ENCODE measurements at regions not wholly inside any gene's neighbourhood (a gene's known extent, or its start where the extent isn't known, plus 50 kb on each side); places are given as distances from the start of the nearest gene placed in this dataset.

DNA sequence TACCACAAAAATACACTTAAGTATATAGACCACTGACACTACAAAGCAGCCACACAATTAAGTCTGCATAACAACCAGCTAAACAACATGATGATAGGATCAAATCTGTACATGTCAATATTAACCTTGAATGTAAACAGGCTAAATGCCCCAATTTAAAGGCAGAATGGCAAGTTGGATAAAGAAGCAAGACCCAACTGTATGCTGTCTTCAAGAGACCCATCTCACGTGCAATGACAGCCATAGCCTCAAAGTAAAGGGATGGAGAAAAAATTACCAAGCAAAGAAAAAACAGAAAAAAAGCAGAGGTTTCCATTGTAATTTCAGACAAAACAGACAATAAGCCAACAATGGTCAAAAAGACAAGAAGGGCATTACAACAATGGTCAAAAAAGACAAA lies 77.3 kb upstream of the APC start:
- Mint-ChIP-seq H3K27me3 (ENCODE audit: low read depth) (no peaks in the 10 kb centered on the region), H3K4me1 (no peaks in the 10 kb centered on the region), H3K9me3 (peaks cover 30% of the 10 kb centered on the region), H3K27ac (no peak overlapping the region), H3K36me3 (peaks cover 11% of the 10 kb centered on the region), H3K4me3 (no peak overlapping the region)
- TF ChIP-seq, protein P1, sequence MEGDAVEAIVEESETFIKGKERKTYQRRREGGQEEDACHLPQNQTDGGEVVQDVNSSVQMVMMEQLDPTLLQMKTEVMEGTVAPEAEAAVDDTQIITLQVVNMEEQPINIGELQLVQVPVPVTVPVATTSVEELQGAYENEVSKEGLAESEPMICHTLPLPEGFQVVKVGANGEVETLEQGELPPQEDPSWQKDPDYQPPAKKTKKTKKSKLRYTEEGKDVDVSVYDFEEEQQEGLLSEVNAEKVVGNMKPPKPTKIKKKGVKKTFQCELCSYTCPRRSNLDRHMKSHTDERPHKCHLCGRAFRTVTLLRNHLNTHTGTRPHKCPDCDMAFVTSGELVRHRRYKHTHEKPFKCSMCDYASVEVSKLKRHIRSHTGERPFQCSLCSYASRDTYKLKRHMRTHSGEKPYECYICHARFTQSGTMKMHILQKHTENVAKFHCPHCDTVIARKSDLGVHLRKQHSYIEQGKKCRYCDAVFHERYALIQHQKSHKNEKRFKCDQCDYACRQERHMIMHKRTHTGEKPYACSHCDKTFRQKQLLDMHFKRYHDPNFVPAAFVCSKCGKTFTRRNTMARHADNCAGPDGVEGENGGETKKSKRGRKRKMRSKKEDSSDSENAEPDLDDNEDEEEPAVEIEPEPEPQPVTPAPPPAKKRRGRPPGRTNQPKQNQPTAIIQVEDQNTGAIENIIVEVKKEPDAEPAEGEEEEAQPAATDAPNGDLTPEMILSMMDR (IDR thresholded peaks at IDR 0.05; ENCODE audit: unreplicated experiment), result no peak
- no peak for DNase-seq (ENCODE audit: low spot score in 2 of 2, unreplicated experiment in 2 of 2)

DNA sequence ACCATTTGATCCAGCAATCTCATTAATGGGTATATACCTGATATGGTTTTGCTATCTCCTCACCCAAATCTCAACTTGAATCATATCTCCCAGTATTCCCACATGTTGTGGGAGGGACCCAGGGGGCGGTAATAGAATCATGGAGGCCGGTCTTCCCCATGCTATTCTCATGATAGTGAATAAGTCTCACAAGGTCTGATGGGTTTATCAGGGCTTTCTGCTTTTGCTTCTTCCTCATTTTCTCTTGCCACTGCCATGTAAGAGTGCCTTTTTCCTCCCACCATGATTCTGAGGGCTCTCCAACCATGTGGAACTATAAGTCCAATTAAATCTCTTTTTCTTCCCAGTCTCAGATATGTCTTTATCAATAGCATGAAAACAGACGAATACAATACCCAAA lies 74.5 kb upstream of the APC start:
- Mint-ChIP-seq H3K4me3 (no peak overlapping the region), H3K4me1 (no peaks in the 10 kb centered on the region), H3K36me3 (peaks cover 11% of the 10 kb centered on the region), H3K9me3 (peaks cover 30% of the 10 kb centered on the region), H3K27ac (no peak overlapping the region), H3K27me3 (ENCODE audit: low read depth) (no peaks in the 10 kb centered on the region)
- TF ChIP-seq, protein P1 (IDR thresholded peaks at IDR 0.05; ENCODE audit: unreplicated experiment), result no peak
- DNase-seq (ENCODE audit: low spot score in 2 of 2, unreplicated experiment in 2 of 2), result no peak

DNA sequence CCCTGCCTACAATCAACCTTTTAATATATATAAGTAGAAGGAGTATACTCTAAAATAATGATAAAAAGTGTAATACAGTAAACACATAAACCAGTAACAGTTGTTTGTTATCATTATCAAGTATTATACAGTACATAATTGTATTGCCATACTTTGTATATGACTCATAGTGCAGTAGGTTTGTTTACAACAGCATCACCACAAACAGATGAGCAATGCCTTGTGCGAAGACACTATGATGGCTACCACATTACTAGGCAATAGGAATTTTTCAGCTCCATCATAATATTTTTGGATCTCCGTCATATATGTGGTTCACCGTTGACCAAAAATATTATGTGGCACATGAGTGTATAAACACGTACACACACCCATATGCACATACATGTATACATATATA lies 69.7 kb upstream of the APC start:
- H3K36me3 Mint-ChIP-seq, result no peaks in the 10 kb centered on the region
- no peak overlapping the region for H3K27ac Mint-ChIP-seq
- no peaks in the 10 kb centered on the region for H3K4me1 Mint-ChIP-seq
- H3K9me3 Mint-ChIP-seq, result no peaks in the 10 kb centered on the region
- no peaks in the 10 kb centered on the region for H3K27me3 Mint-ChIP-seq (ENCODE audit: low read depth)
- DNase-seq (ENCODE audit: low spot score in 2 of 2, unreplicated experiment in 2 of 2), result no peak
- H3K4me3 Mint-ChIP-seq, result no peak overlapping the region
- TF ChIP-seq, protein P1 (IDR thresholded peaks at IDR 0.05; ENCODE audit: unreplicated experiment), result no peak

DNA sequence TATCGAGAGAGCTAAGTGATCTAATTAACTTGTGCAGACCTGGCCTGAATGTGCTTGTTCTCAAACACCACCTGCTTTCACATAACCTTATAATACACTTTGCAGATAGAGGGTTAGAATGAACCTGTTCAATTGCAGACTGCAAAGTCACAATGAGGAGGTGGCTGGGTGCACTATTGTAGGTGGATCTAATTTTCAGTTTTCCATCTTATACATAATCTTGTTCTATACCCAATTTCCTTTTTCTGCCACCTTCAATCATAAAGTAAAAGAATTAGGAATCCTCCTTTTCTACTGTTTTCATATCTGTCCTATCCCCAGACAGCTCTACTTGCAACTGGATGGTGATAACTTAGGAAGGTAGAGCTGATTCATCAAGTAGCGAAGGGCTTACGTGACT lies 68.8 kb upstream of the APC start:
- no peaks in the 10 kb centered on the region for H3K4me1 Mint-ChIP-seq
- peaks cover under 1% of the 10 kb centered on the region for H3K9me3 Mint-ChIP-seq
- no peak overlapping the region for H3K27ac Mint-ChIP-seq
- no peak overlapping the region for H3K4me3 Mint-ChIP-seq
- peaks cover under 1% of the 10 kb centered on the region for H3K27me3 Mint-ChIP-seq (ENCODE audit: low read depth)
- H3K36me3 Mint-ChIP-seq, result no peaks in the 10 kb centered on the region
- TF ChIP-seq, protein P1 (IDR thresholded peaks at IDR 0.05; ENCODE audit: unreplicated experiment), result no peak
- DNase-seq (ENCODE audit: low spot score in 2 of 2, unreplicated experiment in 2 of 2), result no peak

DNA sequence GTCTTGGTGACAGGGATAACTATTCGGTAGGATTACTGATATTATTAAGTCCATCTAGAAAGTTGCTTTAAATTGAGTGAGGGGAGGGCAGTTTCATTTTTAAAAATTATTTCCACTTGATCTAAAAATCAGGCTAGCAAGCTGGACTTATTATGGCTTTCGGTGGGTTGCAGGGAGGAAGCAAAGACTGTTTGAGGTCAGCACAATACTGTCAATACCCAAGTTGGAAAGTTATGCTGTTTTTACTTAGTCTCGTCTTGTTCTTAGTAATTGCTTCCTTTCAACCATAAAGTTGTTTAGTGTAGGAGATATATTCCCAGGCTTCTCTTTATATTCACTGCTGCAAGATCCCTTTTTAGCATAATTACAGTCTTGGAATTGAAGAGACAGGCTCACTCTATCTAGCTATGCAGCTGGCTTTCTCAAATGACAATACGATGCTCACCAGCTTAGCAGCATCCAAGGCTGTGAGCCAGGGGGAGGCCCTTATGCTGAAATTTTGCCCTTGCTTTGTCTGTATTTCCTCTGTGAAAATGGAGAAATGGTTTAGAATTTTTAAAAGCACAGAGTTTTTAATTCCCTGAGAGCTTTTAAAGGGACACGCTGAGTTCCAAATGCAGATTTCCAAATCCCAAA lies 68.2 kb upstream of the APC start:
- Mint-ChIP-seq H3K27ac (no peak overlapping the region), H3K27me3 (ENCODE audit: low read depth) (peaks cover 3% of the 10 kb centered on the region), H3K9me3 (peaks cover 3% of the 10 kb centered on the region), H3K4me1 (no peaks in the 10 kb centered on the region), H3K36me3 (no peaks in the 10 kb centered on the region), H3K4me3 (no peak overlapping the region)
- TF ChIP-seq, protein P1 (IDR thresholded peaks at IDR 0.05; ENCODE audit: unreplicated experiment), result no peak
- DNase-seq (ENCODE audit: low spot score in 2 of 2, unreplicated experiment in 2 of 2), result no peak

DNA sequence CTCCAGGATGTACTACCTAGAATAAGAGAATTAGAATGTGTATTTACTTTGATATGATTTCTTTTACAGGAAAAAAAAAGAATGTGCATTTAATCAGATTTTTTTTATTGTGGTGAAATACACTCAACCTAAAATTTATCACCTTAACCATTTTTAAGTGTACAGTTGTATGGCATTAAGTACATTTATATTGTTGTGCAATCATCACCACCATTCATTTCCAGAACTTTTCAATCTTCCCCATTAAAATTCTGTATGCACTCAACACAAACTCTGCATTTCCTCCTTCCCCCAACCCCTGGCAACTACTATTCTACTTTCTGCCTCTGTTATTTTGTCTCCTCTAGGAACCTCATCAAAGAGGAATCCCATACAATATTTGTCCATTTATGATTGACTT lies 66.0 kb upstream of the APC start:
- H3K36me3 Mint-ChIP-seq, result no peaks in the 10 kb centered on the region
- DNase-seq (ENCODE audit: low spot score in 2 of 2, unreplicated experiment in 2 of 2), result no peak
- H3K4me1 Mint-ChIP-seq, result no peaks in the 10 kb centered on the region
- peaks cover 8% of the 10 kb centered on the region for H3K27me3 Mint-ChIP-seq (ENCODE audit: low read depth)
- H3K27ac Mint-ChIP-seq, result no peak overlapping the region
- no peak overlapping the region for H3K4me3 Mint-ChIP-seq
- TF ChIP-seq, protein P1 (IDR thresholded peaks at IDR 0.05; ENCODE audit: unreplicated experiment), result no peak
- peaks cover 13% of the 10 kb centered on the region for H3K9me3 Mint-ChIP-seq

Measured in mesothelial cell of epicardium (in vitro differentiated cells).